SIG-M5 treated with dmso at 0.1 percent for 504 hours (cell line): ENCODE measurements at regions not wholly inside any gene's neighbourhood (a gene's known extent, or its start where the extent isn't known, plus 50 kb on each side); places are given as distances from the start of the nearest gene placed in this dataset.
"Not testable (repeated sequence)": the region's sequence is repeated elsewhere in the genome, so short reads cannot be mapped to it uniquely, and the experiment has no call there.

Source experiments
- DNase-seq: peaks from one replicate; lab custom pipeline; 2025; ENCODE audit not compliant: unreplicated experiment; lab: John Stamatoyannopoulos, UW

- no peak for DNase-seq
Observed at GRCh38 chr10:53441843-53442242, 669.3 kb upstream of the MBL2 start.

GRCh38 chr10:53440601-53441000 lies 668.0 kb upstream of the MBL2 start:
- no peak for DNase-seq

- DNase-seq, result not testable (repeated sequence)
Observed at GRCh38 chr10:53439075-53439474, 666.5 kb upstream of the MBL2 start.

- no peak for DNase-seq
Observed at GRCh38 chr10:53434413-53434812, 661.8 kb upstream of the MBL2 start.

DNA sequence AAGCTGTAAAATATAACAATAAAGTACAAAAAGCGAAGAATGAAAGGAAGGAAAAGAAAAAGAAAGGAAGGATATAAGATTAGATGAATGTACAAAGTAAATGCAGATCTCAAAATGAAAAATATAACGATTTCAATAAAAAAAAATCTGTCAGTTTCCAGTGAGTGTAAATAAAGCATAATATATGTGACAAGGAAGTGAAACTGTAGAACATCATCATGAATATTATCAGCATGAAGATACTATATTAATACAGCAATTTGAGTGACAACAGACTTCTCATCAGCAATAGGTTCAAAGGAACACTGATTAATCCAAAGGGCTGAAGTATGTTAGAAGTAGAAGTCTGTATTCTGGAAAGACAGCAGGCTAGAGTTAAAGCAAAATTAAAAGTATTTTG lies 659.5 kb upstream of the MBL2 start:
- no peak for DNase-seq

- no peak for DNase-seq
Observed at GRCh38 chr10:53430974-53431373, 658.4 kb upstream of the MBL2 start.

DNA sequence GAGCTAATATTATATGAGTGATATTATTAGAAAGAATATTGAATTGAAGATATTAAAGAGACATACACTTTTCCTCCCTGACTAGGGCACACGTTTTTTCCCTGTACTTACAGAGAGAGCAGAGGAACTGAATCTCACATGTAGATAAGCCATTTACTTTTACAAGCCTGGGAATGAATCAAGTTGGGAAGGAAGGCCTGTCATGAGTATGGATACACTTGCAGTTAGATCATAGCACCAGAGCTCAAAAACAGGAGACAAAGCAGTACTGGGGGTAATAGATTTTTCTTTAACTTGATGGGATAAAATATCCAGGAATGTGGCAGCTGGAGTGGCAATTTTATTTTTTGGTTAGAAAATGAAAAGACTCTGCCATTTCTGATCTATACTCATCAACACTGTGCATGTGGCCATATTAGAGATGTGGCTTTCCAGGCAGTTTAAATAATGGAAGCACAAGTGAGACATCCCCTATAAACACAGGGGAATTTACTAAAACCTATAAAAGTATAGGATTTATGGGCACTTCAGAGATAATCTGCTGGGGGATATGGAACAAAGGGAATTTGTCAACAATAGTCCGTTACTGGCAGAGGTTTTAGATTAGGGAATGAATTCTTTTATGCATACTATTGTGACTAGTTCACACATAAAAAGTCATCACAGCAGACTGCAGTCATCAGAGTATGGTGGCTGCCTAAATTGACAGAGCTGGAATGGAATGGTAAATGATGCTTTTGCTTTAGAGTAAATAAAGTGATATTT lies 657.7 kb upstream of the MBL2 start:
- no peak for DNase-seq

GRCh38 chr10:53422223-53422888 lies 649.8 kb upstream of the MBL2 start:
- no peak for DNase-seq

DNA sequence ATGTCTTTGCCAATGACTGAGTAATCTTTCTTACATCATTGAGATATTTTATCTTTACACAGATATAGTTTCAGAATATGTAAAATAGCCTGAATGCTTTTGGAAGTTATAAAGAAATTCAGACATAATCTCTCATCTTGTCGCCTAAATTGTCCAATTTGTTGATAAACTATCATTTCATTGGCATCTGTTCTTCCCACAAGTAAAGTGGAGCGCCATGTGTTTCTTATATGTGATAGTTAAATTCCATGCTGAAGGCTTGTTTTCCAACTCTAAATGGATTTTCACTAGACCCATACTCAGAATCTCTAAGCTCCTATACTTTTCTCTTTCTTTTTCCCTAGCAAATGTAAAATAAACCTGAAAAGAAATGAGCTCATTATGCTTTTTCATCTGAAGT lies 640.1 kb upstream of the MBL2 start:
- no peak for DNase-seq

DNA sequence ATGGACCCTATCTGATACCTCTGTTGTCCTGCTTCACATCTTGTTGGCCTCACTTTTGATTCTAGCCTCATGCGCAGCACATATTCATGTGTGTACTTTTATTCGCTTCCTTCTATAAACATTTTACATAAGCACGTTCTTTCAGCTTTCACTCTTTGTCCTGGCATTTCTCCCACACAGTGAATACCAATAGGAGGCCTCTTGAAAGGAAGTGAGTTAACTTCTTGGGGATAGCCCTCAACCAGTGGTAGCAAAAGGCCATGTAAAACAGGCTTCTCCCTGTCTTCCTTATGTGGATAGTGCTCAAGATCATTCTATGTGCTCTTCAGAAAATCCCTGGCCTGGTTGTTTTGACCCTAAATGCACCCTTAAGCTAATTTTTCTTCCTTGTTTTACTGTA lies 633.9 kb upstream of the MBL2 start:
- DNase-seq, result no peak

- DNase-seq, result no peak
Observed at GRCh38 chr10:53403688-53404087, 631.1 kb upstream of the MBL2 start.

GRCh38 chr10:53402594-53402993 lies 630.0 kb upstream of the MBL2 start:
- DNase-seq, result no peak

GRCh38 chr10:53401536-53401935 lies 629.0 kb upstream of the MBL2 start:
- DNase-seq, result no peak

- DNase-seq, result no peak
Observed at GRCh38 chr10:53396876-53397275, 624.3 kb upstream of the MBL2 start.

GRCh38 chr10:53395449-53395848 lies 622.9 kb upstream of the MBL2 start:
- DNase-seq, result no peak

DNA sequence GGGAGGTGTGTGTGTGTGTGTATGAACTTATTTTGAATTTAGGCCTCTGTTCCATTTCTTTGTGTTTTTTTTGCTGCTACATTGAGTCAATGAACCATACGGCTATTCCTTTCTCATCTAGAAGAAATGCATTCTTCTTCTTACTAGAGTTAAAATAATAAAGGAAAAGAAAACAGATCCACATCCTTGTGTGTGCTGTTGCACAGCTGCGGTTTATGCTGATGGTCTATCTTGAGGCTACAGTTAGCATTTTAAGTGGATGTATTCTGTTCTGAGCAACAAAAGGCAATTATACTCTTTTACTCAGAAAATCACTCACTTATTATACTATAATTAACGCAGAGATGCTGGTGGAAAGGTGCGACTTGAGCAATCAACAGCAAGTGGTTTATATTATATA lies 615.0 kb upstream of the MBL2 start:
- no peak for DNase-seq

- no peak for DNase-seq
Observed at GRCh38 chr10:53382543-53382942, 610.0 kb upstream of the MBL2 start.

DNA sequence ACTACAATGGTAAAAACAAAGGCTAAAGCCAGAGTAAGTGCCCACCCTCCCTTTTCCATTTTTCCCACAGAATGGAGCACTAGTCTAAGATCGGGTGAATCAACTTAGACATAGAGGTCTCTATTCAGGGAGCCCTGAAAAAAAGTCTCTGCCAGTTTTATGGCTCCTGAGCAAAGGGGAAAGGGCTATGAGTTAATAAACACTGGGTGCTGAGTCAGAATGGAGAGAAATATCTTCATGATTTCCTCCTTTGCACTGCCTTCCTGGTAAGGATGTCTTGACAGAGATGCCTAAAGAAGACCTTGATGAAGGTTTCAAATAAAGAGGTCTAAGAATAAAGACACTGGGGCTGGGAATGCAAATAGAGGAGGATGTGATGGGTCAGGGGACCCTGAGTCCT lies 607.4 kb upstream of the MBL2 start:
- no peak for DNase-seq

GRCh38 chr10:53370347-53370746 lies 597.8 kb upstream of the MBL2 start:
- DNase-seq, result no peak

- no peak for DNase-seq
Observed at GRCh38 chr10:53361936-53362335, 589.4 kb upstream of the MBL2 start.

DNA sequence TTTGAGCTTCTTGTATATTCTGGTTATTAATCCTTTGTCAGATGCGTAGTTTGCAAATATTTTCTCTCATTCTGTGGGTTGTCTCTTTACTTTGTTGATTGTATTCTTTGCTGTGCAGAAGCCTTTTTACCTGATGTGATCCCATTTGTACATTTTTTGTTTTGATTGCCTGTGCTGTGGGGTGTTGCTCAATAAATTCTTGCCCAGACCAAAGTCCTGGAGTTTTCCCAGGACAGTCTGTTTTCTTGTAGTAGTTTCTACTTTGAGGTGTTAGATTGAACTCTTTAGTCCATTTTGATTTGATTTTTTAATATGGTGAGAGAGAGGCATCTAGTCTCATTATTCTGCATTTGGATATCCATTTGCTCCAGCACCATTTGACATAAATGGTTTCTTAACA lies 588.7 kb upstream of the MBL2 start:
- no peak for DNase-seq

DNA sequence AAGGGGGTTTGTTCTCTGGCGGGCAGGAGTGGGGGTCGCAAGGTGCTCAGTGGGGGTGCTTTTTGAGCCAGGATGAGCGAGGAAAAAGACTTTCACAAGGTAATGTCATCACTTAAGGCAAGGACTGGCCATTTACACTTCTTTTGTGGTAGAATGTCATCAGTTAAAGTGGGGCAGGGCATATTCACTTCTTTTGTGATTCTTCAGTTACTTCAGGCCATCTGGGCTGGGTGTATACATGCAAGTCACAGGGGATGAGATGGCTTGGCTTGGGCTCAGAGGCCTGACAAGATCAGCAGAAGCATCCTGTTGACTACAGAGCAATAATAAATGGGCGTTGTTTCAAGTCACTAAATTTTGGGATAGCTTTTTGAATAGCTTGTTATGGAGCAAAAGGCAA lies 586.4 kb upstream of the MBL2 start:
- not testable (repeated sequence) for DNase-seq

- no peak for DNase-seq
Observed at GRCh38 chr10:53358536-53358935, 586.0 kb upstream of the MBL2 start.
